Stimulated activated effector memory CD8-positive, alpha-beta T cell treated with anti-CD3 and anti-CD28 coated beads, Interleukin-12 subunit alpha, Interleukin-12 subunit beta, amount 100 ng/mL, for 72 hours (primary cell): ENCODE measurements at regions not wholly inside any gene's neighbourhood (a gene's known extent, or its start where the extent isn't known, plus 50 kb on each side); places are given as distances from the start of the nearest gene placed in this dataset.
A peak's percentile ranks its signal among the peaks of the same experiment; 100 is the strongest.

Experiments used
- ATAC-seq: fragments of 150-1000 bp; cut with Tn5 transposase; 2 replicates; pipeline ENCODE4 v1.10.0; 2021
- DNase-seq, 2 donors: peaks; one replicate each; pipeline ENCODE4 v3.0.0; 2021 to 2022; ENCODE audit warnings: low spot score in 2 of 2
- H3K27ac Mint-ChIP-seq: one replicate; pipeline ENCODE4 v1.8.0; 2022; ENCODE audit warnings: mild to moderate bottlenecking, mixed read lengths
- H3K36me3 Mint-ChIP-seq: one replicate; pipeline ENCODE4 v1.8.0; 2022; ENCODE audit warnings: mild to moderate bottlenecking, mixed read lengths
- H3K4me1 Mint-ChIP-seq: one replicate; pipeline ENCODE4 v1.8.0; 2022; ENCODE audit warnings: mixed read lengths
- H3K4me3 Mint-ChIP-seq: one replicate; pipeline ENCODE4 v1.8.0; 2022; ENCODE audit warnings: mild to moderate bottlenecking, mixed read lengths
- H3K9me3 Mint-ChIP-seq: one replicate; pipeline ENCODE4 v1.8.0; 2022; ENCODE audit warnings: mixed read lengths

DNA sequence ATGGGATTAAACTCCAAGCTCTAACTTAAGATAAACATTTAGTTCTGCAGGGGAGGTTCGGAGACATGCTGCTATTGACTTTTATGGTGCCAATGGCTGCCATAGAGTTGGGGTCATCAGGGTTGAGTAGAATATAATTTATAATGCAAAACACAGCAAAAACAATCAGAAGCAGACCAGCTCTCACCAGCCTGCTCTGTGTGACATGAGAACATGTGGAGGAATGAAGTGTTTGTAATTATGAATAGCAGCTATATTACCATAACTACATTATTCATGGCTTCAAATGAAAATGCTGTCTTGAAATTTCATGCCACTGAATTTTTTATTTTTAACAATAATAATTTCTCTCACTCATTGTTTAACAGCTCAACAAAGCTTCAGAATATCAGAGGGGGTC is 645.6 kb upstream of the CDH8 start:
- Mint-ChIP-seq H3K27ac (no peak overlapping the region), H3K36me3 (no peaks in the 10 kb centered on the region), H3K4me1 (no peaks in the 10 kb centered on the region), H3K4me3 (no peak overlapping the region), H3K9me3 (peaks cover 22% of the 10 kb centered on the region)
- DNase-seq (no peak), ATAC-seq (no peak)

DNA sequence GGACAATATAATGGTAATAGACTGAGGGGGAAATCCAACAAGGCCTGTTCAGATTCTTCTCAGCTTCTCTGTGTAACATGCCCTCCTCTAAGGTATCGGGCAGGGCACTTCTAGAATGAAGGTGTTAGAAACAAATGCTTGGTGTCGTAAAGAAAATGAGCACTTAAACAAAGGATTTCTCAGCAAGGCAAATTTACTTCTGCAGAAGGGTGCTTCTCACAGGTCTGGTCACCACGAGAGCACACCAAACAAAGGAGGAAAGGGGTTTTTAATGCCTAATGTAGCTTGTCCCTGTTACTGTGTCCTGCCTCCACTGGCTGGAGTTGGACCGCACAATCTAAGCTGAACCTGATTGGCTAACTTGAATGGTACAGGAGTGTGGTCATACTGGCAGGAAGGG is 642.6 kb upstream of the CDH8 start:
- H3K9me3 Mint-ChIP-seq: peaks cover 38% of the 10 kb centered on the region
- no peak overlapping the region for H3K4me3 Mint-ChIP-seq
- DNase-seq (no peak), ATAC-seq (no peak)
- no peaks in the 10 kb centered on the region for H3K4me1 Mint-ChIP-seq
- no peaks in the 10 kb centered on the region for H3K36me3 Mint-ChIP-seq
- no peak overlapping the region for H3K27ac Mint-ChIP-seq

- no peak overlapping the region for H3K4me3 Mint-ChIP-seq
- ATAC-seq (no peak), DNase-seq (no peak)
- H3K4me1 Mint-ChIP-seq: no peaks in the 10 kb centered on the region
- peaks cover 35% of the 10 kb centered on the region for H3K9me3 Mint-ChIP-seq
- H3K36me3 Mint-ChIP-seq: no peaks in the 10 kb centered on the region
- H3K27ac Mint-ChIP-seq: no peak overlapping the region
These were observed 640.1 kb upstream of the CDH8 start for GRCh38 chr16:62676306-62676705.

DNA sequence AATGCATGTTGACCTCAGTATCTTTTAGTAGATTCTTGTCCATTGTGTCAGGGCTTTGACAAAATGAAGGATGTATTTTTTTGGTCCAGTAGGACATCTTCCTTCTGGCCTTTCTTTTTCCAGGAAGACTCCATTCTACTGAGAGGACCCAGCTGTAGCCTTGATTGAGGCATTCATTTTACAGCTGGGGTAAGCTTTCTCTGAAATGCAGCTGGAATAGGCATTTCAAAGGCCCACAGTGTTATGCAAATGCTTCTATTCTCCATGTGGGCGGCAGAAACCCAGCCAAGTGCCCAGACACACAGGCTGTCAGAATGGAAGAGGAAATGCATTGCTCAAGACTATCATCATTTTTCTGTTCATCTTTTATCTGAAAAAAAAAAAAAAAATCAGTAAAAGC is 629.0 kb upstream of the CDH8 start:
- Mint-ChIP-seq H3K9me3 (peaks cover 14% of the 10 kb centered on the region), H3K4me1 (no peaks in the 10 kb centered on the region), H3K4me3 (no peak overlapping the region), H3K27ac (no peak overlapping the region), H3K36me3 (no peaks in the 10 kb centered on the region)
- no peak for ATAC-seq
- DNase-seq: no peak

- ATAC-seq (no peak), DNase-seq (no peak)
- Mint-ChIP-seq H3K9me3 (peaks cover 12% of the 10 kb centered on the region), H3K4me3 (no peak overlapping the region), H3K27ac (no peak overlapping the region), H3K36me3 (no peaks in the 10 kb centered on the region), H3K4me1 (no peaks in the 10 kb centered on the region)
These were observed 628.3 kb upstream of the CDH8 start for GRCh38 chr16:62664566-62664965.

- no peak for ATAC-seq
- Mint-ChIP-seq H3K9me3 (peaks cover 16% of the 10 kb centered on the region), H3K36me3 (no peaks in the 10 kb centered on the region)
These were observed 625.2 kb upstream of the CDH8 start for GRCh38 chr16:62661435-62661834.

DNA sequence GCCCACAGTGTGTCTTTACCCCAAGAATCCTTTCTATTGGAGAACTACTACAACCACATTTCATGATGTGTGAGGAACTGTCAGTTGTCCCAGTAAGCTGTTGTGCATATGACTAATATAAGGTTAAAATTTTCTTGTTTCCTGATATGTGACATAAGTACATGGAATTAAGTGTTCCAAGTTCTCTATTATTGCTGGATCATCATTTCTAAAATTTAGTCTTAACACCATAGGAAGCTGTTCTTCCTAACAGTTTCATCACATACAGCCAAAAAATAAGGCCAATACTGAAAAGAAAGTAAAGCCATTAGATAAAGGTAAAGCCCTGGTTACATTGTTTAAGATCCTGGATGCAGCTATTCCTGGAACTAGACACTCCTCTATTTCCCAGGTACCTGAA is 620.9 kb upstream of the CDH8 start:
- H3K36me3 Mint-ChIP-seq: no peaks in the 10 kb centered on the region
- H3K9me3 Mint-ChIP-seq: peaks cover 18% of the 10 kb centered on the region
- no peak overlapping the region for H3K27ac Mint-ChIP-seq
- DNase-seq (no peak), ATAC-seq (no peak)
- no peaks in the 10 kb centered on the region for H3K4me1 Mint-ChIP-seq
- no peak overlapping the region for H3K4me3 Mint-ChIP-seq

More at GRCh38 chr16:62661435-62661834, 625.2 kb upstream of the CDH8 start:
- Mint-ChIP-seq H3K27ac (no peak overlapping the region), H3K4me3 (no peak overlapping the region), H3K4me1 (no peaks in the 10 kb centered on the region)
- DNase-seq: no peak

DNA sequence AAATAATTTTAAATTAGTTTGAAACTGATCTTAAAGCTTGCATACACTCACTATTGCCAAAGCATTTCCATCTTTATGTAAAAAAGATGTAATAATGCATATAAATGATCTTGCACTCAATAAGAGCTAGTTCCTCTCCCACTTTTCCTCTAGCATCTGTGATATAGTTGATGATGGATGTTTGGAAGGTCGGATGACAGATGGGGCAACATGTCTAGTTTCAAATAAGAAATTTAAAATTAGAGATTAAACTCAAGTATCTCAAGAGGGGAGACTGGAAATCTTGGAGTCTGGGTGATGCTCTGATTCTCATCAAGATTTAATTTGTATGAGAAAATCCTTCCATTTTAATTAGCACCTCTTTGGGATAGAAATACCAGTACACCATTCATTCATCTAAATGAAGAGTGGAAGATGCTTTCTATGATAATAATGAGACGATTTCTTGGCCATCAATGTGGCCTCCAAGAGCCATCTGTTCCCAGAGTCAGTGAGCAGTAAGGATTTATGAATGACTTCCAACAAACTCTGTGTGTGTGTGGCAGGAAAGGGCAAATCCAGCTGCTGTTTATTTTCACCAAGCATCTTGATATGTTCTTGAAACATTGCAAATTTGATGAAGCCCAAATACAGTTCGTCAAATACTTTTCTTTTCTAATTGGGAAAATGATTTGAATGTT is 616.3 kb upstream of the CDH8 start:
- Mint-ChIP-seq H3K4me3 (no peak overlapping the region), H3K9me3 (peaks cover 12% of the 10 kb centered on the region), H3K27ac (no peak overlapping the region), H3K36me3 (no peaks in the 10 kb centered on the region), H3K4me1 (no peaks in the 10 kb centered on the region)
- ATAC-seq: no peak
- no peak for DNase-seq

DNA sequence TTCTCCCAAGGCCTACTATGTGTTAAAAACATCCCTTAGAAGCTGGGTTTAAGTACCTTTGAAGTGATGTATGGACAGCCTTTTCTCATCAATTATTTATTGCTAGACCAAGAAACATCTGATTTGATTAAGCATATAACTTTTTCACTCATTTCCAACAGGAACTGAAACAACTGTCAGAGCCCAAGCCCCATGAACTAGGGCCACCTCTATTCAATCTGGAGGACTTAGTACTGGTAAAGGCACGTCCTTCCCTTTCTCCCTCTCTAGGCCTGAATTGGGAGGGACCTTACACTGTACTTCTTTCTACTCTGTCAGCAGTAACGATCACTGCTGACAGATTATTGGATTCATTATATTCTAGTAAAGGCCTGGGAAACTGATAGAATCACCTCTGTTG is 612.0 kb upstream of the CDH8 start:
- no peak for DNase-seq
- no peak overlapping the region for H3K27ac Mint-ChIP-seq
- no peak for ATAC-seq

DNA sequence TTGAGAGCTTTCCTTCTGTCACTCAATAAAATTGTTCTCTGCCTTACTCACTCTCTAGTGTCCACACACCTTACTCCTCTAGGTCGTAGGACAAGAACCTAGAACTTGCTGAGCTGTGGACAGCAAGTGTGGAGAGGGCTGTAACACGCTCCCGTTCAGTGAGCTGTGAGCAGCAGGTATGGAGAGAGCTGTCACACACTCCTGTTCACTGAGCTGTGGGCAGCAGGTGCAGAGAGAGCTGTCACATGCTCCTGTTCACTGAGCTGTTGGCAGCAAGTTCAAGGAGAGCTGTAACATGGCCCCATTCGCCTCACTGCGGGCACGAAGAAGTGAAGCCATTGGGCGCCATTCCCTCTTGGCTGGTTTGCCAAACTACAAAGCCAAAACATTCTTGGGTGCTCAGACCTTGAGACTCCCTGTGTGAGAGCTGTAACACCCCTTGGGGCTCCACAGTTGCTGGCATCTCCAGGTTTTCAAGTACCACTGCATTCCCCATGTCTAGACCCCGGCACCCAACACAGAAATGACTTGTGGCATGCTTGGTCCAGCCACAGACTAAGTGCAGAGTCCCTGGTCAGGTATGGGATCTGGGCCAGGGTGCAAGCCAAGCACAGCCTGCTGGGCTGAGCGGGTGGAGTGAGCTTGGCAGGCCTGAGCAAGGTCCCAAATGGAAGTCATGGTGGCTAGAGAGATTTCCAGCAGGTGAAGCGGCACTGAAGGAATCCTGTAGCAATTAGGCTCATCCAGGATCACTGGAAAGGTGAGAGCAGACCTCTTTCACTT is 608.0 kb upstream of the CDH8 start:
- H3K4me3 Mint-ChIP-seq: no peak overlapping the region
- no peaks in the 10 kb centered on the region for H3K4me1 Mint-ChIP-seq
- peaks cover 26% of the 10 kb centered on the region for H3K9me3 Mint-ChIP-seq
- DNase-seq (no peak), ATAC-seq (no peak)
- H3K27ac Mint-ChIP-seq: no peak overlapping the region
- no peaks in the 10 kb centered on the region for H3K36me3 Mint-ChIP-seq

More for the DNA sequence above, 612.0 kb upstream of the CDH8 start:
- no peaks in the 10 kb centered on the region for H3K4me1 Mint-ChIP-seq
- H3K4me3 Mint-ChIP-seq: no peak overlapping the region
- H3K36me3 Mint-ChIP-seq: no peaks in the 10 kb centered on the region
- peaks cover 18% of the 10 kb centered on the region for H3K9me3 Mint-ChIP-seq

DNA sequence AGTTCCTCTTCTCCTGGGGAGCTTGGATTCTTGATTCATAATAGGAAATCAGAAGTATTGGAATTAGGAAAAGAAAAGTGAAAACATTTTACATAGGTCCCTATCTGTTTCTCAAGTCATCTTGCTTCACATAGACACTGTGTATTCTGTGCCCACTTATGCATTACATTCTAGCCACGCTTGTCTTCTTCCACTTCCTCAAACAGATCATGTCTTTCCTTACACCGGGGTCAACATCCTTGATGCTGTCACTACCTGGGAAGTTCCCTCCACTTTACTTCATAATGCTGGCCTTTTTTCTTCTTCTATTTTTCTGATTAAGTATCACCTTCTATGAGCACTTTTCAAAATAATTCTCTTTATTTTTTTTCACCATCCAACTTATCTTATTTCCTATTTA is 606.4 kb upstream of the CDH8 start:
- Mint-ChIP-seq H3K4me3 (no peak overlapping the region), H3K9me3 (peaks cover 21% of the 10 kb centered on the region), H3K4me1 (no peaks in the 10 kb centered on the region), H3K27ac (no peak overlapping the region), H3K36me3 (no peaks in the 10 kb centered on the region)
- ATAC-seq: no peak
- no peak for DNase-seq

GRCh38 chr16:62639890-62640289 is 603.7 kb upstream of the CDH8 start:
- DNase-seq: no peak
- Mint-ChIP-seq H3K27ac (no peak overlapping the region), H3K36me3 (no peaks in the 10 kb centered on the region), H3K9me3 (peaks cover 19% of the 10 kb centered on the region), H3K4me3 (no peak overlapping the region), H3K4me1 (no peaks in the 10 kb centered on the region)
- ATAC-seq: no peak

DNA sequence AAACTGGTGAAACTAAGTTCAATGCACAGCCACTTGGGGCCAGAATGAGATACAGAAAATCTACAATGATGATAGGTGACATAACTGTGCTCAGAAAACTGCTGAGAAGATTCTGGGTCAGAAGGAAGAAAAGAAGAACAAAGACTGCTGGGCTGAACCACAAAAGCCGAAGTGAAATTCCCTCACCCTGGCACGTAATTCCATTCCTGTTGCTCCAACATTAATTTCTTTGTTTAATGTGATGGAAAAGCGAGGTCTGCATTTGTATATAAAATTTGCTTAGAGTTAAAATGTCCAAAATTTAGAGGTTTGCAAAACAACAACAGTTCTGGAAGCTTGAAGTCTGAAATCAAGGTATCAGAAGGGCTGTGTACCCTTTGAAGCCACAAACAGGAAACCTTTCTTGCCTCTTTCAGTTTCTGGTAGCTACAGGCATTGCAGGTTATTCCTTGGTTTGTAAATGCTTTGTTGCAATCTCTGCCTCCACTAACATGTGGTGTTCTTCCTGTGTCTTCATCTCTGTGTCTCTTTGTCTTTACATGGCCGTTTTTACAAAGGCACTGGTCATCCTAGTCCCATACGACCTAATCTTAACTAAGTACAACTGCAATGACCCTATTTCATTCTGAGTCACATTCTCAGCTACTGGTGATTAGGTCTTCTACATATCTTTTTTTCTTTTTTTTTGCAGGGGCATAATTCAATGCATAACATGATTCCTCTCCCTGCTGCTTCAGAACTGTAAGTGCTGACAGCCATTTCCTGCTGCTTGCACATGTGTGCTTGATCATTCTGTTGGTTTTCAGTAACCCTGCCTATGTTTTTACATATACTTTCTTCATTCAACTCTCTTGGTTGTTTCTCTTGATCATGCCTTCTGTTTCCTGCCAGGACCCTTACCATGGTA is 603.0 kb upstream of the CDH8 start:
- peak; percentile 40 for ATAC-seq
- H3K4me1 Mint-ChIP-seq: no peaks in the 10 kb centered on the region
- no peaks in the 10 kb centered on the region for H3K36me3 Mint-ChIP-seq
- H3K9me3 Mint-ChIP-seq: peaks cover 19% of the 10 kb centered on the region
- H3K4me3 Mint-ChIP-seq: no peak overlapping the region
- DNase-seq: no peak
- no peak overlapping the region for H3K27ac Mint-ChIP-seq

DNA sequence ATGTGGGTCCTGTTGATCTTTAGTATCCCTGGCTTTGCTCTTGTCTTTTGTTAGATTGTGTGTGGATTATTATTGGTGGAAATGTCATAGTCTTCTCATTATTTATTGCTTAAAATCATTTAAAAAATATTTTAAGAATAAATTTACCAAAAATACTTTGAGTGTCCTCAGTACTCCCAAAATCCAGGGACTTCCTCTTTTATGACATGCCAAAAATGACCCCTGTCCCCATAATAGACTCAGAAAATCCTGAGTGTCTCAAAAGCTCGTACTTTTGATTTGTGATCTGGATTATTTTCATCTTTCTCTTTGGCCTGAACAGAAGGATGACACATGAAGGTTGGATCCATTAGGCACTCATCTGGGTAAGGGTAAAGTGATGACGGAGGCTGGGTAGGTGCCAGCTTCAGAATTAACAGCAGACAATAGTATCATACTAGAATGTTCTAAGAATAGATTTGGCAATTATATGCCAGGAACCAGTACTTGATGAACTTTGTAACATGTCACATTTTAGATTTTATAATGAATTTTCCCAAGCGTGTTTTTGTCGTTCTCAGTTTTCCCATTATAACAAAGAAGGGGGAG is 602.2 kb upstream of the CDH8 start:
- no peak for DNase-seq
- Mint-ChIP-seq H3K36me3 (no peaks in the 10 kb centered on the region), H3K27ac (no peak overlapping the region), H3K4me1 (no peaks in the 10 kb centered on the region), H3K4me3 (no peak overlapping the region), H3K9me3 (peaks cover 16% of the 10 kb centered on the region)
- no peak for ATAC-seq

DNA sequence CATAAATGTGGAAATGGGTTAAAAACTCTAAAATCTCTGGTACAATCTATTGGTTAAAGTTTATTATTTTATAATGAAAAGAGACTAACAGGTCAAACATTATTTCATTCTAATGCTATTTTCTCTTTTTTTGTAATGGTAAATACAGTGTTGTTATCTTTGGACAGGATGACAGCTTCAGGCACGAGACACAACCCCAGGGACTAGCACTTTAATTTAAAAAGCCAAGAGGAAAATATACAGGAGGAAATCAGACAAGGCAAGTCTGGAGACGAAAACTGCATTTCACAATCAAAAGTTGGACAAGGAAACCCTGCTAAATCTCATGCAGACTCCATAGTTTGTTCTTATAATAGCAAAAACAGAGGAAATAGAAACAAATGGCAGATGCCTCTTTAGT is 589.1 kb upstream of the CDH8 start:
- H3K9me3 Mint-ChIP-seq: peaks cover 25% of the 10 kb centered on the region
- no peak overlapping the region for H3K27ac Mint-ChIP-seq
- no peaks in the 10 kb centered on the region for H3K4me1 Mint-ChIP-seq
- no peak overlapping the region for H3K4me3 Mint-ChIP-seq
- ATAC-seq (no peak), DNase-seq (no peak)
- no peaks in the 10 kb centered on the region for H3K36me3 Mint-ChIP-seq
